AG04449 (cell line): ENCODE measurements at regions not wholly inside any gene's neighbourhood (a gene's known extent, or its start where the extent isn't known, plus 50 kb on each side); places are given as distances from the start of the nearest gene placed in this dataset.

Experiments used
- CTCF ChIA-PET: fragments of 350-600 bp; formaldehyde crosslinking; extraction: SDS; loops from one replicate; lab custom pipeline; 2021; ENCODE audit warnings: antibody characterized with exemption; lab: Yijun Ruan, JAX
- POLR2A ChIA-PET: fragments of 400-600, 350-600 bp; formaldehyde crosslinking; extraction: SDS; loops from one replicate; lab custom pipeline; 2020; ENCODE audit warnings: antibody characterized with exemption, inconsistent platforms; lab: Yijun Ruan, JAX
- DNase-seq: peaks from one replicate; pipeline ENCODE4 v3.0.0-alpha.2; 2010; ENCODE audit warnings: low read depth, low spot score
- H3K4me3 ChIP-seq: 2 replicates; pipeline ENCODE4 v1.5.1; 2011; ENCODE audit warnings: low read depth, mild to moderate bottlenecking, control low read depth, low read length
- TF ChIP-seq, protein P1 (sequence below): IDR thresholded peaks from one replicate; pipeline ENCODE4 v1.5.1; 2011; ENCODE audit warnings: mild to moderate bottlenecking, moderate library complexity, low read length, control low read depth, inconsistent platforms; ENCODE audit not compliant: insufficient read depth; ENCODE audit errors: missing control alignments

DNA sequence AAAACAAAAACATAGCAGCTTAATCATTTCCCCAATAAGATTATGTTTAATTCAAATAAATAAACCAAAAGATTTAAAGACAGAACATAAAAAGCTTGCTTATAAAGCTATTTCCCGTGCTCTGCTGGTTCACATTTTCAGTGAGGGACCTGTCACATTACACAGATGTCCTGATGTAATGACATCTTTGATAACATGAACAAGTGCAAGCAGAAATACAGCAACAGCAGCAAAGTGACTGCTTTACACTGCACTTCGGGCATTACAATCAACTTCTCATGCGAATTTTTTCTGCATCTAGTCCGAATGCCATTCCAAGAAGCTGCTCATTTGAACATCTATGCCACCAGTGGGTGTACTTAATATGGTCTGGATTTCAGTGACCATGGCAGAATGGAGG is 940.3 kb upstream of the IGFBP7 start:
- no peak overlapping the region for H3K4me3 ChIP-seq
- CTCF ChIA-PET: no interaction called here
- TF ChIP-seq, protein P1, sequence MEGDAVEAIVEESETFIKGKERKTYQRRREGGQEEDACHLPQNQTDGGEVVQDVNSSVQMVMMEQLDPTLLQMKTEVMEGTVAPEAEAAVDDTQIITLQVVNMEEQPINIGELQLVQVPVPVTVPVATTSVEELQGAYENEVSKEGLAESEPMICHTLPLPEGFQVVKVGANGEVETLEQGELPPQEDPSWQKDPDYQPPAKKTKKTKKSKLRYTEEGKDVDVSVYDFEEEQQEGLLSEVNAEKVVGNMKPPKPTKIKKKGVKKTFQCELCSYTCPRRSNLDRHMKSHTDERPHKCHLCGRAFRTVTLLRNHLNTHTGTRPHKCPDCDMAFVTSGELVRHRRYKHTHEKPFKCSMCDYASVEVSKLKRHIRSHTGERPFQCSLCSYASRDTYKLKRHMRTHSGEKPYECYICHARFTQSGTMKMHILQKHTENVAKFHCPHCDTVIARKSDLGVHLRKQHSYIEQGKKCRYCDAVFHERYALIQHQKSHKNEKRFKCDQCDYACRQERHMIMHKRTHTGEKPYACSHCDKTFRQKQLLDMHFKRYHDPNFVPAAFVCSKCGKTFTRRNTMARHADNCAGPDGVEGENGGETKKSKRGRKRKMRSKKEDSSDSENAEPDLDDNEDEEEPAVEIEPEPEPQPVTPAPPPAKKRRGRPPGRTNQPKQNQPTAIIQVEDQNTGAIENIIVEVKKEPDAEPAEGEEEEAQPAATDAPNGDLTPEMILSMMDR: no peak
- POLR2A ChIA-PET: no interaction called here
- DNase-seq: no peak

DNA sequence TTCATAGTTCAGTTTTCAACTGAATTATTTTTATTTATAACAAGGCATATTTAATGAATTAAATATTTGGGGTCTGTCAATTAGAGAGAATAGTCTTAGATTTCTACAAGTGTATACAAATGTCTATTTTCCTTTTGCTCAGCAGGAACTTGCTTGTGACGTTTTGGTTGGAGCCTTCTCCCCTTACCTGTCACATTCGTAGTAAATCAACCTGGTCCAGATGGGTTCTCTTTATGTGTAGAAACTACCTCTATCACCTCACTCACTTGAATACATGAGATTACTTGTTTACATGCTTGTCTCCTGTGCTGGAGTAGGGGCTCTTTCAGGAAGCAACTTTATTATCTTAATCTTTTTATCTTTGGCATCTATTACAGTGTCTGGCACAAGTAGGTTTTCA is 938.3 kb upstream of the IGFBP7 start:
- TF ChIP-seq, protein P1: no peak
- H3K4me3 ChIP-seq: no peak overlapping the region
- DNase-seq: no peak
- CTCF ChIA-PET: no interaction called here
- POLR2A ChIA-PET: no interaction called here

DNA sequence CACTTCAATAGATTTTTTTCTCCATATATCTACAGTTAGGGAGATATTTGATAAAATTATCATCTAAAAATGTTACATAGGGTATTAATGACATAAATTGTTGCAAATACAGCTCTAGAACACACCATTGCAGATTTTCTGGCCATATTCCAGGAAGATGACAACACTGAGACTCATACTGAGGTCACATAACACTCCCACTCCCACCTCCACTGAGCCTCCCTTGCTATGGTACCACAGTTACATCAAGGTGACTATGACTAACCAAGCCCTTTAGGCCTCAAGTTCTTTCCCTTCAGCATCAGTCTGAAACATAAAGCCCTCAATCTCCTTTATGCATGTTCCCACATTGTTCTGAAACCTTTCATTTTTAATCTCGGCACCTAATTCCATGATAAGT is 932.0 kb upstream of the IGFBP7 start:
- TF ChIP-seq, protein P1: no peak
- no peak overlapping the region for H3K4me3 ChIP-seq
- ChIA-PET POLR2A (no interaction called here), CTCF (no interaction called here)
- DNase-seq: no peak

DNA sequence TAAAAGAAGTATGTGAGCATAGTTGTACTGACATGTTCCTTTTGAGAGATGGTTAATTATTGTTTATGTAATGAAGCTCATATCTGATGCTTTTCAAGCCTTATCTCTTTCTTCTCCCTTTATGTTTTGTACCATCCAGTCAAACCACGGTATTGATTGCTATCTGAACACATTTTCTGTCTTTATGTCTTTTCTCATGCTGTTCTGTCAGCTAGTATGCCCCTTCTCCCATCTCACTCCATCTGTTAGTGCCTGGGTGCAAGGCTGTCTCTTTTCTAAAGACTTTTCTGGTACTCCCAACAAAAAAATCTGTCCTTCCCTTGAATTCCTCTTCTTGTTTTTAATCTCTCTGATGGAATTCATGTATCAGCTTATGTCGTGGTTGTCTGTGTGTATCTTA is 883.8 kb upstream of the IGFBP7 start:
- TF ChIP-seq, protein P1: no peak
- DNase-seq: no peak
- POLR2A ChIA-PET: no interaction called here
- CTCF ChIA-PET: no interaction called here
- H3K4me3 ChIP-seq: no peak overlapping the region

DNA sequence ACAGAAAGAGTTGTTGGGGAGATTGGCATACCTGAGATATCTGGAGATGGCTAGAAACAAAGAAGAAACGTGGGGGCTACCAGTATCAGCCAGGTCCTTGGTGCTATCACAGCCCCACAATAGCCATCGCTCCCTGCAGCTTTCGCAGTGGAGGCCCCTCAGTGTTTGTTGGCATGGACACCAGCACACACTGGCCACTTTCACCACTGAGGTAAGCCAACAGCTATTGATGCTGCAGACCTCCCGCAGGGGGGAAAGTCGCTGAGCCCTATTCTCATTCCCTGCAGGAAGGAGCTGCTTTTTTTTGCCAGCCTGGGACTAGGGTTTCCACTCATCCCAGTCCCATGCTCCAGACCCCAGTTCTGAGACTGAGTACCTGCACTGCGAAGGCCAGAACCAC is 879.2 kb upstream of the IGFBP7 start:
- ChIA-PET POLR2A (no interaction called here), CTCF (no interaction called here)
- H3K4me3 ChIP-seq: no peak overlapping the region
- DNase-seq: no peak
- TF ChIP-seq, protein P1: no peak

DNA sequence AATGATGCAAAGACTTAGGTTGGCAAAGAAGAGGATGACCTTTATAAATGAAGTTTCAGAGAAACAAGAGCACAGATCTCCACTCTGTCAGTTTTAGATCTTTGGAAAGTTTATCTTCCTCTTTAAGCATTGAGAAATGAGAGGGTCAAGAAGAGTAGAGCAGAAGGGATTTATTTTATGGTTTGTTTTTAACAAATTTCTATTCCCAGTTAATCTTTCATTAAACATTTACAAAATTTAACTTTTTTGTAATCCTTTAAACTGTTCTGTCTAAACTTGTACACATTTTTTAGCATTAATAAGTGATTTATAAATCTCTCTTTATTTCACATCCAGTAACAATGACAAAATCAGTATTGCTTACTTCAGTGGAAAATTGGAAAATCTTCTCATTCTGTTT is 875.0 kb upstream of the IGFBP7 start:
- H3K4me3 ChIP-seq: no peak overlapping the region
- no peak for DNase-seq
- POLR2A ChIA-PET: no interaction called here
- TF ChIP-seq, protein P1: no peak
- CTCF ChIA-PET: no interaction called here
